Calu3 (cell line): ENCODE measurements at regions not wholly inside any gene's neighbourhood (a gene's known extent, or its start where the extent isn't known, plus 50 kb on each side); places are given as distances from the start of the nearest gene placed in this dataset.

Source experiments
- BruUV-seq: library from RNA; stranded (reverse); fragments of 400-500 nt; replicated peaks from 2 replicates; lab custom pipeline; 2021; lab: Mats Ljungman, UMichigan
- CTCF ChIA-PET: fragments of 300-600 bp; sonication (Branson Sonifier 250); formaldehyde crosslinking; loops from one replicate; lab custom pipeline; 2022; ENCODE audit warnings: antibody characterized with exemption; lab: Charles Lee
- DNase-seq: peaks from one replicate; pipeline ENCODE4 v3.0.0; 2022
- H3K27ac Mint-ChIP-seq: one replicate; pipeline ENCODE4 v1.8.0; 2022; ENCODE audit warnings: mixed read lengths; ENCODE audit not compliant: unreplicated experiment
- H3K27me3 Mint-ChIP-seq: one replicate; pipeline ENCODE4 v1.8.0; 2022; ENCODE audit warnings: mixed read lengths; ENCODE audit not compliant: unreplicated experiment
- H3K36me3 Mint-ChIP-seq: one replicate; pipeline ENCODE4 v1.8.0; 2022; ENCODE audit warnings: mild to moderate bottlenecking, moderate library complexity, mixed read lengths; ENCODE audit not compliant: insufficient read depth, unreplicated experiment
- H3K4me1 Mint-ChIP-seq: one replicate; pipeline ENCODE4 v1.8.0; 2022; ENCODE audit warnings: mild to moderate bottlenecking, low read depth, mixed read lengths; ENCODE audit not compliant: unreplicated experiment
- H3K4me3 Mint-ChIP-seq: one replicate; pipeline ENCODE4 v1.8.0; 2022; ENCODE audit warnings: mild to moderate bottlenecking, low read depth, moderate library complexity, mixed read lengths; ENCODE audit not compliant: unreplicated experiment
- H3K9me3 Mint-ChIP-seq: one replicate; pipeline ENCODE4 v1.8.0; 2022; ENCODE audit warnings: low read depth, mixed read lengths; ENCODE audit not compliant: unreplicated experiment
- intact Hi-C: fragments of 100-400 bp; cut with micrococcal nuclease; formaldehyde crosslinking; loops from one replicate; pipeline ENCODE4 v1.10.0; 2022; ENCODE audit not compliant: unreplicated experiment
- TF ChIP-seq, protein P1 (sequence below): fragments of 200-600 bp; IDR thresholded peaks from one replicate; pipeline ENCODE4 v1.8.0; 2022; ENCODE audit warnings: antibody characterized with exemption; ENCODE audit not compliant: unreplicated experiment

DNA sequence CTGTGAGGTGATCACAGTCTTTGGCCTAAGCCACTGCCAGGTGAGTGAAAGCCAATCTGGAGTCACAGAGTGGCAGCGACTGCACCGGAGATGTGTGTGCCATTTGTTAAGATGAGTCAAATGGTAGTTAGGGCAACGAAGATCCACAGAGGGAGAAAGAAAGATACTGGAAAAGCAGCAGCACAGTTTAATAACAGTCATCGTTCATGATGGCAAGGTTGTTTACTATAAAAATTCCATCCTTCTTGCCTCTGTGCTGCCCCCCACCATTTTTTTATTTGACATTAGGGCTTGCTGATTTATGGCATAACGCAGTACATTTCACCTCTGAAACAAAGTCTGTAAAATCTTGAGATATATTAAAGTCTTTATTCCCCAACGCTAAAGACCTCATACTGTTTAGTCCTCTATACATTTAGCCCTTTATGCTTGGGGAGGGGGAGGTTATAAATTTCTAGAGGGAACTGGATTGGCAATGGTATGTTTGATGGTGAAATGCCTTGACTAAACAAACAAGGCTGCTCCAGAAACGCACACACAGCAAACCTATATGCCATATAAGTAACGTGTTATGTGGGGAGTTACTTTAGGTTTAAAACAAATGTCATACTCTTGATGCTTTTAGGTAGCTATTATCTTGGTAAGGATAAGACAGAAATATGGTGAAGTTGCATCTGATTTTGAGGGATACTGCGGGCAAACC, 55.8 kb upstream of the ABL1 start:
- H3K27ac Mint-ChIP-seq = no peak overlapping the region

DNA sequence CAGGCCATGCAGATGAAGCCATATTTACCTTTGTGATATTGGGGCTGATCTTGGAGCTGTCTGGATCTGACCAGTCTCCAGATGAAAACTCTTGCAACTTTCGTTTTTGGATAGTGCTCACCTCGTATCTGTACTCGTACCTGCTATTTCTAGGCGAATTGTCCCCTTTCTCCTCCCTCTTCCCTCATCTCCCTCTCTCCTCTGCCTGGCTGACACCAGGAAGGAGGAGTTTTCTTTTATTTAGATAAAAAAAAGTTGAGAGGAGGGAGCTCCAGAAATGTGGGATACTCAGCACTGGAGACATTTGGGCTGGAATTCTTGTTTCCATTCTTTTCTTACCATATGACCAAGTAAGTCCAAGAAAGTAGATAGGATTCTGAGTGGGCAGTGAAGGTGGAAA, 54.6 kb upstream of the ABL1 start:
- H3K36me3 Mint-ChIP-seq = no peaks in the 10 kb centered on the region
- H3K4me1 Mint-ChIP-seq = no peaks in the 10 kb centered on the region
- H3K9me3 Mint-ChIP-seq = peaks cover 6% of the 10 kb centered on the region
- TF ChIP-seq, protein P1, sequence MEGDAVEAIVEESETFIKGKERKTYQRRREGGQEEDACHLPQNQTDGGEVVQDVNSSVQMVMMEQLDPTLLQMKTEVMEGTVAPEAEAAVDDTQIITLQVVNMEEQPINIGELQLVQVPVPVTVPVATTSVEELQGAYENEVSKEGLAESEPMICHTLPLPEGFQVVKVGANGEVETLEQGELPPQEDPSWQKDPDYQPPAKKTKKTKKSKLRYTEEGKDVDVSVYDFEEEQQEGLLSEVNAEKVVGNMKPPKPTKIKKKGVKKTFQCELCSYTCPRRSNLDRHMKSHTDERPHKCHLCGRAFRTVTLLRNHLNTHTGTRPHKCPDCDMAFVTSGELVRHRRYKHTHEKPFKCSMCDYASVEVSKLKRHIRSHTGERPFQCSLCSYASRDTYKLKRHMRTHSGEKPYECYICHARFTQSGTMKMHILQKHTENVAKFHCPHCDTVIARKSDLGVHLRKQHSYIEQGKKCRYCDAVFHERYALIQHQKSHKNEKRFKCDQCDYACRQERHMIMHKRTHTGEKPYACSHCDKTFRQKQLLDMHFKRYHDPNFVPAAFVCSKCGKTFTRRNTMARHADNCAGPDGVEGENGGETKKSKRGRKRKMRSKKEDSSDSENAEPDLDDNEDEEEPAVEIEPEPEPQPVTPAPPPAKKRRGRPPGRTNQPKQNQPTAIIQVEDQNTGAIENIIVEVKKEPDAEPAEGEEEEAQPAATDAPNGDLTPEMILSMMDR = no peak
- H3K27me3 Mint-ChIP-seq = no peaks in the 10 kb centered on the region
- H3K27ac Mint-ChIP-seq = no peak overlapping the region
- intact Hi-C loops = no loop called here
- CTCF ChIA-PET = no interaction called here
- no peak overlapping the region for H3K4me3 Mint-ChIP-seq
- no peak for DNase-seq
- no TSS peak for BruUV-seq

More for the DNA sequence above, 55.8 kb upstream of the ABL1 start:
- no peaks in the 10 kb centered on the region for H3K36me3 Mint-ChIP-seq
- intact Hi-C loops = no loop called here
- H3K27me3 Mint-ChIP-seq = no peaks in the 10 kb centered on the region
- TF ChIP-seq, protein P1 = no peak
- no peak for DNase-seq
- H3K9me3 Mint-ChIP-seq = peaks cover 10% of the 10 kb centered on the region
- no peaks in the 10 kb centered on the region for H3K4me1 Mint-ChIP-seq
- no peak overlapping the region for H3K4me3 Mint-ChIP-seq
- BruUV-seq = no TSS peak
- CTCF ChIA-PET = no interaction called here

DNA sequence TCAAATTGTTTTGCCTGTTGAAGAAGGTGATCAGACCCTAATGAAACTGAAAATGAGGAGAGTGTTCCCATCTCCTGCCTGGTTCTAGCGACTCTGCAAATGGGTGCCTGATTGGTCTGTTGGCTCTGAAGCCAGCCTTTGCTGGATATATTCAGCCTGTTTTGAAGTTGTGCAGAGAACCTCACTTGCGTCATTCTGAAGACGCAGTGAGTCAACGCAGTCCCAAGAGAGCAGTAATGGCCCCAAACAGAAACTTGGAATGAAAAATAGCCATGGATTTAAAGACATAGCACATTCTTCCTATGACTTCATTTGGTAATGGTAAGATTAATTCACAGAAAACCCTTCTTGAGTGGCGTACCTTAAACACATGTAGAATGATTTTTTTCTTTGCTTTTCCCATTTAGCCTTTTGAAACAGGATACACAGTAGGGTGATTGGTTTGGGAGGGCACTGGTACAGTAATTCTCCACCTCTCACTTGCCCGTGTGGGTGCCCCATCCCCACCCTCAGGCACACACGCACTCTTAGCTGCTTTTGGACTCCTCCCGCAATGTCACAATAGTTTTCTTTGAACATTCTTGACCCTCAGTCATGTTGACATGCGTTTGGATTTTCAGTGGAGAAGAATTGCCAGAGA, 54.1 kb upstream of the ABL1 start:
- TF ChIP-seq, protein P1 = no peak
- intact Hi-C loops = no loop called here
- Mint-ChIP-seq H3K4me3 (no peak overlapping the region), H3K9me3 (peaks cover under 1% of the 10 kb centered on the region), H3K36me3 (peaks cover 2% of the 10 kb centered on the region), H3K4me1 (no peaks in the 10 kb centered on the region), H3K27ac (no peak overlapping the region), H3K27me3 (no peaks in the 10 kb centered on the region)
- no peak for DNase-seq
- CTCF ChIA-PET = no interaction called here
- no TSS peak for BruUV-seq

DNA sequence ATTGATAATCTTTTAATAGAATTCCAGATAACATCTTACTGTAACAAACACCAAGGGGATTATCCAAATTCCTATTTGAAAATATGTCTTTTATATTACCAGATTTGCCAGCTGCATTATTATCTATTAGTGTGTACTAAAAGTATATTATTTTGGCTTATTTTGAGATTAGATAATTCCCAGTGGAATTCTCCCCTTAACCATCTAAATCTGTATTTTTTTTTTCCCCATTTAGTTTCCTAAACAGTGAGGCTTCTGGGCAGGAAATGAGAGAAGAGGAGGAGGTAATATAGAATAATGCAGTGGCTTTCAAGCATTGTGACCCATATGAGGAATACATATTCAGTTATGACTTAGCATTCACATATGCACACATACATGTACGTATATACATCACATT, 53.5 kb upstream of the ABL1 start:
- Mint-ChIP-seq H3K27me3 (no peaks in the 10 kb centered on the region), H3K36me3 (peaks cover 3% of the 10 kb centered on the region), H3K9me3 (no peaks in the 10 kb centered on the region), H3K4me3 (no peak overlapping the region), H3K4me1 (no peaks in the 10 kb centered on the region), H3K27ac (no peak overlapping the region)
- no TSS peak for BruUV-seq
- TF ChIP-seq, protein P1 = no peak
- no peak for DNase-seq
- CTCF ChIA-PET = no interaction called here
- intact Hi-C loops = no loop called here
